HG02759 (cell line): ENCODE measurements at regions not wholly inside any gene's neighbourhood (a gene's known extent, or its start where the extent isn't known, plus 50 kb on each side); places are given as distances from the start of the nearest gene placed in this dataset.

Experiments
- ATAC-seq: cut with Tn5 transposase; IDR thresholded peaks from one replicate; pipeline ENCODE4 v1.9.1; 2021; ENCODE audit warnings: mild to moderate bottlenecking, moderate library complexity; ENCODE audit not compliant: unreplicated experiment

DNA sequence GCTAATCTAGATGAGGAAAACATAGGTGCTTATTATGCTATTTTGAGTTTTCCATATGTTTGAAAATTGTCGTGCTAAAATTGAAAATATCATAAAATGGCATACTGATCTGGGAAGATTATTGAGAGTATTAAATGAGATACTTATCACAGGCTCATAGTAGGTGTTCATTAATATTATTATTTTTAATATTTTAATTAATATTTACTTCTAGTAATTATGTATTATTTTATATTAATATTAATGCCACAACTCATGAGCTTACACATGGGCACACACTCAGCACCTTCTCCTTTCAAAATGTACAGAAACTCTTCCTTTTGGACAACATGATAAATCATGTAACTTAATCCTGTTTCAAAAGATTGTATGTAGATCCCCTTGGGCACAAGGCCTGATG is 223.6 kb downstream of the RAB28 start:
- ATAC-seq = no peak

GRCh38 chr4:13250263-13250662 is 233.9 kb downstream of the RAB28 start:
- no peak for ATAC-seq

GRCh38 chr4:13248621-13249298 is 235.4 kb downstream of the RAB28 start:
- ATAC-seq = no peak

GRCh38 chr4:13246107-13246506 is 238.0 kb downstream of the RAB28 start:
- no peak for ATAC-seq

- no peak for ATAC-seq
Observed at GRCh38 chr4:13244444-13244843, 239.7 kb downstream of the RAB28 start.

DNA sequence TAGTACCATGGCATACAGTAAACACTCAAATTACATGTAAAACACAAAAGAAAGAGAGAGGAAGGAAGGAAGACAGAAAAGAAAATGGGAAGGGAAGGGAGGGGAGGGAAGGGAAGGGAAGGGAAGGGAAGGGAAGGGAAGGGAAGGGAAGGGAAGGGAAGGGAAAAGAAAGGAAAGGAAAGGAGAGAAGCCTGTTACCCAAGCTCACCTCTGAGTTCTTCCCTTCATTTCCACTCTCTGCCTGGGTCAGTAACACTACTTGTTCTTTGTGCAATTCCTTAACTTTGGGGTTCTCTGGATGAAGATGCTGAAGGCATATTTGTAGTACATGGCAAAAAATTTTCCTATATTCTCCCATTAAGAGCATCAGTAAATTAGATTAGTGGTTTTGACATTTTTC is 241.0 kb downstream of the RAB28 start:
- ATAC-seq = no peak

DNA sequence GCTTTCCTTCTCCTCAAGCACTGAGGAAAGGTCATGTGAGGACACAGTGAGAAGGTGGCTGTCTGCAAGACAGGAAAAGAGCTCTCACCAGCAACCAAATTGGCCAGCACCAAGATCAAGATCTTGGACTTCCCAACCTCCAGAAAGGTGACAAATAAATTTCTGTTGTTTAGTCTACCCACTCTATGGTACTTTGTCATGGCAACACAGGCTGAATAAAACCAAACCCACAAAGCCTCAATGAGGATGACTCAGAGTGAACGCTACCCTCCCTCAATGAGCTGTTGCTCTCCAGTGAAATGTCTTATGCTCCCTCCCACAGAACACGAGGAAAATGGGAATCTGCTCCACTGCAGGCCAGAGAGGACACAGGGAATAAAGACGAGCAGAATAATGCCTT is 244.1 kb downstream of the RAB28 start:
- ATAC-seq = no peak

- no peak for ATAC-seq
Observed at GRCh38 chr4:13238936-13239335, 245.2 kb downstream of the RAB28 start.

DNA sequence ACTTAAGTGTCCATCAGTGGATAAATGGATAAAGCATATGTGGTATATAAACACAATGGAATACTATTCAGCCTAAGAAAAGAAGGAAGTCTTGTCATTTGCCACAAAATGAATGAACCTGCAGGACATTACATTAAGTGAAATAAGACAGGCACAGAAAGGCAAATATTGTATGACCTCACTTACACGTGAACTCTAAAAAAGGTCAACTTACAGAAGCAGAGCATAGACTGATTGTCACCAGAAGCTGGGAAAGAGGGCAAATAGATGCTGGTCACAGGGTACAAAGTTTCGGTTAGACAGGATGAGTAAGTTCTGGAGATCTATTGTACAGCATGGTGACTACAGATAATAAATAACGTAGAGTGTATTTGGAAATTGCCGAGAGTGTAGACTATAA is 247.7 kb downstream of the RAB28 start:
- ATAC-seq = no peak

- no peak for ATAC-seq
Observed at GRCh38 chr4:13233755-13234154, 250.4 kb downstream of the RAB28 start.

- no peak for ATAC-seq
Observed at GRCh38 chr4:13219971-13220370, 264.2 kb downstream of the RAB28 start.

- ATAC-seq = no peak
Observed at GRCh38 chr4:13218326-13218958, 265.7 kb downstream of the RAB28 start.

DNA sequence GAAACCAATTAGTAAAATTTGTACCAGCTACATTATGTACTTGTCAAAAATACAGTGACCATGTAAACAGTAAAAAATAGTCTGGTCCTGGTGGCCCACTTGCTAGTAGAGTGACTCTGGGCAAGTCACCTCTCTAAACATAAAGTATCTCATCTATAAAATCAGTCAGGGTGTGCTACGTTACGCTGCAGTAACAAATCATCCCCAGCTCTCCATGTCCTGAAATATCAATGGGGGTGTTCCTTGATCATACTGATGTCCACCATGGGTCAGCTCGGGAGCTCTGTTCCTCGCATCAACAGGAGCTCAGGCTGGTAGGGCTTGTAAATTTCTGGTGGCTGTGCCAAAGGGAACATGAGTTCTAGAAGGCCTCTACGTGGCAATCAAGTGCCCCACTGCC is 268.6 kb downstream of the RAB28 start:
- ATAC-seq = no peak

- ATAC-seq = no peak
Observed at GRCh38 chr4:13212936-13213335, 271.2 kb downstream of the RAB28 start.

- ATAC-seq = no peak
Observed at GRCh38 chr4:13209600-13209999, 274.5 kb downstream of the RAB28 start.

GRCh38 chr4:13208558-13209193 is 275.5 kb downstream of the RAB28 start:
- no peak for ATAC-seq

GRCh38 chr4:13207226-13207625 is 276.9 kb downstream of the RAB28 start:
- no peak for ATAC-seq

DNA sequence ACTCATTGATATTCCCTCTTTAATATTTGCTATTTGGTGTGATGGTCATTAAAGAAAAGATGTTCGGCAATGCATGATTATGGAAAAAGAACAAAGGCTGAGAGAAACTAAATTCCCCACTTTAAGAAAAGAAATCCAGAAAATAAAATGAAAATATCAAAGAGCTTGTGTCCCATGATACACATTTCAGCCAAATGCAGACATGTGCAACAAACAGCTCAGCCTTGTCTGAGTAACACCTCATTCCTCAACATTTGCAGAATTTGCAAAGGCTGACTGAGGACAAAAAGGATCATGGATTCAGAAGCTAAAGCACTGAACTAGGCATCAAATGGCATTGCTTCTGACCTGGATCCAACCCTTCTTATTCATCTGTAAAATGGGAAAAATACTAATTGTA is 281.0 kb downstream of the RAB28 start:
- no peak for ATAC-seq

- no peak for ATAC-seq
Observed at GRCh38 chr4:13202701-13203100, 281.4 kb downstream of the RAB28 start.

DNA sequence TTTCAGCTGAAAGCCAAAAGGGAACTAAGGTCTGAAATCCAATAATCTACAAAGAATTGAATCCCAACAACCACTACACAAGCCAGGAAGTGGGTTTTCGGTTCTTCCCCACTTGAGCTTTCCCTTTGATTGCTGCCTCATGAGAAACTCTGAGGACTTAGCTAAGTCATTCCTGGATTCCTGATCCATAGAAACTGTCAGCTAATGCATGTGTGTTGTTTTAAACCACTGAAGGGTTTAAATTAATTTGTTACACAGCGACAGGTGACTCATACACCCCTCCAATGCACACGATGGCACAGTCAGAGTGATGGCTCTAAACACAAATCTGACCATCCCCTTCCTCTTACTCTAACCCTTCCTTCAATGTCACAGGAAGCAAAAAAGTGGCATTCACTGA is 282.9 kb downstream of the RAB28 start:
- ATAC-seq = no peak

- no peak for ATAC-seq
Observed at GRCh38 chr4:13196721-13197120, 287.4 kb downstream of the RAB28 start.

DNA sequence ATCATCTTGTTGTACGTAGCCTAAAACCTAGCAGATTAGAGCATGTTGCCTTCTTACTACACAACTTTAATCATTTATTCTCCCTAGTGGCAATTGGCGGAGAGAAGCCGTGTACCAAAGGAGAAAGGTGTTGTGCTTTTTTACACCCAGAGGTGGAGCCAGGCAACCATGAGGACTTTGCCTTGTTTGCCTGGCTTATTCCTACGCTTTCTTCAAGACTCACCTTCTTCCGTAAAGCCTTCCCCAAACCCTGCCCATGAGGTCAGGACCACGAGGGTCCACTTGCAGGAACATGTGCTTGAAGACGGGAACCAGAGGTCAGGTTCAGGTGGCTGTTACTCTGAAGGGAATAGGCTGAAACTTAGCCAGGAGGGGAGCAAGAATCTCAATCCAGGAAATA is 290.5 kb downstream of the RAB28 start:
- no peak for ATAC-seq
